SK-N-SH treated with all-trans-retinoic acid at 6 μM for 48 hours (cell line): ENCODE measurements at regions not wholly inside any gene's neighbourhood (a gene's known extent, or its start where the extent isn't known, plus 50 kb on each side); places are given as distances from the start of the nearest gene placed in this dataset.

Experiments
- ATAC-seq: fragments of 200-7000 bp; cut with Tn5 transposase; 3 replicates; pipeline ENCODE4 v1.9.1; 2020; ENCODE audit warnings: mild to moderate bottlenecking, moderate library complexity
- ARNTL ChIP-seq: fragments of 450-650 bp; formaldehyde crosslinking; IDR thresholded peaks from 2 replicates; pipeline ENCODE4 v1.5.0; 2020; ENCODE audit warnings: low read depth, mild to moderate bottlenecking, moderate library complexity, borderline replicate concordance
- BACH2 ChIP-seq: fragments of 250-450 bp; sonication (Bioruptor Pico); IDR thresholded peaks from 2 replicates; pipeline ENCODE4 v1.9.0; 2021; ENCODE audit warnings: mild to moderate bottlenecking, borderline replicate concordance
- CREB5 ChIP-seq: fragments of 250-450 bp; sonication (Bioruptor Pico); IDR thresholded peaks from 2 replicates; pipeline ENCODE4 v1.5.1; 2020; ENCODE audit warnings: low read depth, mild to moderate bottlenecking, moderate library complexity
- CSDC2 ChIP-seq: fragments of 250-450 bp; sonication (Bioruptor Pico); IDR thresholded peaks from 2 replicates; pipeline ENCODE4 v1.5.0; 2020; ENCODE audit warnings: mild to moderate bottlenecking, moderate library complexity
- CSRNP3 ChIP-seq: fragments of 250-450 bp; sonication (Bioruptor Pico); IDR thresholded peaks from 2 replicates; pipeline ENCODE4 v1.5.1; 2021; ENCODE audit warnings: mild to moderate bottlenecking, moderate library complexity
- ESRRG ChIP-seq: fragments of 250-450 bp; sonication (Bioruptor Pico); IDR thresholded peaks from 2 replicates; pipeline ENCODE4 v1.6.1; 2021; ENCODE audit warnings: mild to moderate bottlenecking
- GLIS3 ChIP-seq: fragments of 250-450 bp; sonication (Bioruptor Pico); IDR thresholded peaks from 2 replicates; pipeline ENCODE4 v1.5.0; 2020; ENCODE audit warnings: mild to moderate bottlenecking, moderate library complexity
- ISL1 ChIP-seq: fragments of 250-450 bp; sonication (Bioruptor Pico); IDR thresholded peaks from 2 replicates; pipeline ENCODE4 v2.1.2; 2022; ENCODE audit warnings: mild to moderate bottlenecking, moderate library complexity
- OSR1 ChIP-seq: fragments of 250-450 bp; sonication (Bioruptor Pico); IDR thresholded peaks from 2 replicates; pipeline ENCODE4 v1.8.0; 2022; ENCODE audit warnings: moderate library complexity, mild to moderate bottlenecking, inconsistent platforms
- PATZ1 ChIP-seq: fragments of 250-450 bp; sonication (Bioruptor Pico); IDR thresholded peaks from 2 replicates; pipeline ENCODE4 v1.8.0; 2020; ENCODE audit warnings: mild to moderate bottlenecking, moderate library complexity, borderline replicate concordance
- POU6F1 ChIP-seq: fragments of 250-450 bp; sonication (Bioruptor Pico); IDR thresholded peaks from 2 replicates; pipeline ENCODE4 v1.8.0; 2021; ENCODE audit warnings: low read depth, mild to moderate bottlenecking, moderate library complexity, borderline replicate concordance
- PPARA ChIP-seq: fragments of 250-450 bp; sonication (Bioruptor Pico); IDR thresholded peaks from 2 replicates; pipeline ENCODE4 v1.5.0; 2020; ENCODE audit warnings: mild to moderate bottlenecking, borderline replicate concordance
- RARB ChIP-seq: fragments of 250-450 bp; sonication (Bioruptor Pico); IDR thresholded peaks from 2 replicates; pipeline ENCODE4 v1.8.0; 2021; ENCODE audit warnings: mild to moderate bottlenecking, moderate library complexity
- SNAI2 ChIP-seq: fragments of 250-450 bp; sonication (Bioruptor Pico); IDR thresholded peaks from 2 replicates; pipeline ENCODE4 v1.5.0; 2020; ENCODE audit warnings: mild to moderate bottlenecking, moderate library complexity
- TCF4 ChIP-seq: fragments of 250-450 bp; sonication (Bioruptor Pico); IDR thresholded peaks from 2 replicates; pipeline ENCODE4 v1.8.0; 2021; ENCODE audit warnings: mild to moderate bottlenecking, moderate library complexity, borderline replicate concordance
- TOX ChIP-seq: fragments of 250-450 bp; sonication (Bioruptor Pico); IDR thresholded peaks from 2 replicates; pipeline ENCODE4 v1.8.0; 2021; ENCODE audit warnings: mild to moderate bottlenecking, moderate library complexity, borderline replicate concordance
- TSHZ2 ChIP-seq: fragments of 250-450 bp; sonication (Bioruptor Pico); IDR thresholded peaks from 2 replicates; pipeline ENCODE4 v1.5.0; 2020; ENCODE audit warnings: mild to moderate bottlenecking, moderate library complexity
- ZC3H10 ChIP-seq: fragments of 250-450 bp; sonication (Bioruptor Pico); IDR thresholded peaks from 2 replicates; pipeline ENCODE4 v1.5.1; 2021; ENCODE audit warnings: mild to moderate bottlenecking, moderate library complexity
- ZFP3 ChIP-seq: fragments of 250-450 bp; sonication (Bioruptor Pico); IDR thresholded peaks from 2 replicates; pipeline ENCODE4 v1.5.0; 2020; ENCODE audit warnings: mild to moderate bottlenecking, moderate library complexity
- ZFP30 ChIP-seq: fragments of 450-650 bp; formaldehyde crosslinking; IDR thresholded peaks from 2 replicates; pipeline ENCODE4 v1.5.0; 2022; ENCODE audit warnings: mild to moderate bottlenecking, moderate library complexity
- ZNF565 ChIP-seq: fragments of 450-650 bp; formaldehyde crosslinking; conservative IDR thresholded peaks from 2 replicates; pipeline ENCODE4 v1.5.0; 2020; ENCODE audit warnings: low read depth, mild to moderate bottlenecking, moderate library complexity
- ZNF70 ChIP-seq: fragments of 450-650 bp; formaldehyde crosslinking; IDR thresholded peaks from 2 replicates; pipeline ENCODE4 v1.5.0; 2020; ENCODE audit warnings: mild to moderate bottlenecking, moderate library complexity
- ZNF8 ChIP-seq: fragments of 450-650 bp; formaldehyde crosslinking; IDR thresholded peaks from 2 replicates; pipeline ENCODE4 v1.5.0; 2020; ENCODE audit warnings: mild to moderate bottlenecking, moderate library complexity

- no peak for ATAC-seq
- TF ChIP-seq ESRRG (no peak), ZNF8 (CRISPR knock-in tag) (no peak), ZFP3 (CRISPR knock-in tag) (no peak), PPARA (CRISPR knock-in tag) (no peak), ZNF70 (CRISPR knock-in tag) (no peak), TSHZ2 (CRISPR knock-in tag) (no peak), CSRNP3 (CRISPR knock-in tag) (no peak), RARB (CRISPR knock-in tag) (no peak), ARNTL (CRISPR knock-in tag) (no peak), ISL1 (CRISPR knock-in tag) (no peak), BACH2 (no peak), POU6F1 (CRISPR knock-in tag) (no peak), PATZ1 (no peak), ZC3H10 (CRISPR knock-in tag) (no peak), SNAI2 (CRISPR knock-in tag) (no peak), CSDC2 (CRISPR knock-in tag) (no peak), TOX (CRISPR knock-in tag) (no peak), ZNF565 (CRISPR knock-in tag) (no peak)
- TF ChIP-seq, all 23 proteins: peak for 0
These were observed 74.2 kb upstream of the EGFL6 start for GRCh38 chrX:13495232-13495631.

GRCh38 chrX:13494562-13494961 lies 74.8 kb upstream of the EGFL6 start:
- TF ChIP-seq CSDC2 (CRISPR knock-in tag) (no peak), ISL1 (CRISPR knock-in tag) (no peak), BACH2 (no peak), SNAI2 (CRISPR knock-in tag) (no peak), CREB5 (CRISPR knock-in tag) (no peak), TSHZ2 (CRISPR knock-in tag) (no peak), ZNF8 (CRISPR knock-in tag) (no peak), ZNF70 (CRISPR knock-in tag) (no peak), CSRNP3 (CRISPR knock-in tag) (no peak), GLIS3 (CRISPR knock-in tag) (no peak), ARNTL (CRISPR knock-in tag) (no peak), ZFP30 (no peak), PPARA (CRISPR knock-in tag) (no peak), RARB (CRISPR knock-in tag) (no peak), TCF4 (CRISPR knock-in tag) (no peak), TOX (CRISPR knock-in tag) (no peak), OSR1 (no peak), ZFP3 (CRISPR knock-in tag) (no peak), ZC3H10 (CRISPR knock-in tag) (no peak)
- ATAC-seq, result no peak
